ENCODE measurements at regions not wholly inside any gene's neighbourhood (a gene's known extent, or its start where the extent isn't known, plus 50 kb on each side); places are given as distances from the start of the nearest gene placed in this dataset.
"Not testable (repeated sequence)": the region's sequence is repeated elsewhere in the genome, so short reads cannot be mapped to it uniquely, and the experiment has no call there.

DNA sequence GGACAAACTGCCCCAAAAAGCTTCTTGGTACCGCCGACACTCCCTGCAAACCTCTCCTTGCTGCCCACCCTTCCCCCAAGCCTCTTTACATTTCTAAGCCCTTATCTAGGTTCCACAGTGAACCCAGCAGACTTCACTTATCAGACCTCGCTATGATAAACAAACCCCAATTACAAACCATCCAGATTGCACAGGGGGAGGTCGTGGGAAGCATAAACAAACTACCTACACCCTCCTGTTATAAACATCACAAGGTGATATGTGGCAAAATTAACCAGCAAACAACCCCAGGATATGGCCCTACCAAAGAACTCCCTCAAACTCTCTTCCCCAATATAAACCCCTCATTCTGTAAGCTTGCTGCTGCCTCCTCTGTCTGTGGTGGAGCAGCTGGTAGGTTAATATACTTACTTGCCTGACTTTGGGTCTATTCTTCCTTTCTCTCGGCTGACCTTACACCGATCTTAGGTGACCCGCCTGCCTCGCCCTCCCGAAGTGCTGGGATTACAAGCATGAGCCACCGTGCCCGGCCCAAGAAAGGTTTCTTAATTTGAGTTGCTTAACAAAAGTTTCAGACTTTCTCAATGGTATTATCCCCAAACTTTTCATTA is 66.0 kb upstream of the TENM4 start:
- Histone ChIP-seq H3K27me3 (no peaks in the 10 kb centered on the region), H3K36me3 (no peaks in the 10 kb centered on the region), H3K4me1 (peaks cover 0 to 14% (median 3%) of the 10 kb centered on the region in 3 donors), H3K4me3 (no peak overlapping the region), H3K9me3 (no peaks in the 10 kb centered on the region), H3K27ac (no peak overlapping the region)
- intact Hi-C loops (cut with DNase I): no loop called here
- TF ChIP-seq POLR2A (IDR thresholded peaks at IDR 0.05): no peak
- TF ChIP-seq, protein P1, sequence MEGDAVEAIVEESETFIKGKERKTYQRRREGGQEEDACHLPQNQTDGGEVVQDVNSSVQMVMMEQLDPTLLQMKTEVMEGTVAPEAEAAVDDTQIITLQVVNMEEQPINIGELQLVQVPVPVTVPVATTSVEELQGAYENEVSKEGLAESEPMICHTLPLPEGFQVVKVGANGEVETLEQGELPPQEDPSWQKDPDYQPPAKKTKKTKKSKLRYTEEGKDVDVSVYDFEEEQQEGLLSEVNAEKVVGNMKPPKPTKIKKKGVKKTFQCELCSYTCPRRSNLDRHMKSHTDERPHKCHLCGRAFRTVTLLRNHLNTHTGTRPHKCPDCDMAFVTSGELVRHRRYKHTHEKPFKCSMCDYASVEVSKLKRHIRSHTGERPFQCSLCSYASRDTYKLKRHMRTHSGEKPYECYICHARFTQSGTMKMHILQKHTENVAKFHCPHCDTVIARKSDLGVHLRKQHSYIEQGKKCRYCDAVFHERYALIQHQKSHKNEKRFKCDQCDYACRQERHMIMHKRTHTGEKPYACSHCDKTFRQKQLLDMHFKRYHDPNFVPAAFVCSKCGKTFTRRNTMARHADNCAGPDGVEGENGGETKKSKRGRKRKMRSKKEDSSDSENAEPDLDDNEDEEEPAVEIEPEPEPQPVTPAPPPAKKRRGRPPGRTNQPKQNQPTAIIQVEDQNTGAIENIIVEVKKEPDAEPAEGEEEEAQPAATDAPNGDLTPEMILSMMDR (IDR thresholded peaks at IDR 0.05): no peak
- DNase-seq: no peak
- WGBS, 2 donors: 59 to 75% methylated on average over 10 to 11 of the region's 11 CpGs

DNA sequence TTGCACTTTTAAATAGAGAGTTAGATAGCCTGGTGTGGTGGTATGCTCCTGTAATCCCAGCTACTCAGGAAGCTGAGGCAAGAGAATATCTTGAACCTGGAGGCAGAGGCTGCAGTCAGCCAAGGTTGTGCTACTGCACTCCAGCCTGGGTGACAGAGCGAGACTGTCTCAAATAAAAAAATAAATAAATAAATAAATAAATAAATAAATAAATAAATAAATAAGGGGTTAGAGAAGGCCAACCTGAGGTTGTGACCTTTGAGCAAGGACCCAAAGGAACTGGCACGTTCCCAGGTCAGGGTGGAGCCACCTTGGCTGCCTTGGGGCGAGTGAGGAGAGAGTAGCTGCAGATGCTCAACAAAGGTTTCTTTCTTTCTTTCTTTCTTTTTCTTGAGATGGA is 65.3 kb upstream of the TENM4 start:
- H3K27me3 ChIP-seq: no peaks in the 10 kb centered on the region
- no peak for DNase-seq
- H3K27ac ChIP-seq: no peak overlapping the region
- no peaks in the 10 kb centered on the region for H3K9me3 ChIP-seq
- intact Hi-C loops (cut with DNase I): no loop called here
- TF ChIP-seq, protein P1 (IDR thresholded peaks at IDR 0.05): no peak
- TF ChIP-seq POLR2A (IDR thresholded peaks at IDR 0.05): no peak
- no peaks in the 10 kb centered on the region for H3K36me3 ChIP-seq
- peaks cover 0 to 14% (median 3%) of the 10 kb centered on the region in 3 donors for H3K4me1 ChIP-seq
- 68 to 74% methylated on average over 3 of the region's 3 CpGs for WGBS, 2 donors
- H3K4me3 ChIP-seq: no peak overlapping the region

DNA sequence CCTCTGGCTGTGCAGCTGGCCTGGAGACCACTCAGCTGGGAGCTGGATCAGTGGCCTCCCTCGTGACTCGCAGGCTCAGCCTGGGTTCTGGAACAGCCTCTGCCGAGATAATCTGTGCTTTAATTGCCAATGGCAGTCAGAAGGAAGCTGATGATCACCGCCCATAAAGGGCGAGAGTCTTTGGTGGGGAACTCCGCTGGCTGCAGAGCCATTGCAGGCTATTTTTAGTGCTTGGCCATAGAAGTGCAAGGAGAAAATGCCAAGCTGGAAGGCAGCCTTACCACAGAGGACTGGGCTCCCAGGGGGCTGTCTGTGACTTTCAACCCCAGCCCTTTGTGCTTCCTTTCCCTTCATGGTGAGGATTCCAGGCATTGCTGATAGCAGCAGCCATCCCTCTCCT is 62.2 kb upstream of the TENM4 start:
- DNase-seq: no peak
- intact Hi-C loops (cut with DNase I): no loop called here
- TF ChIP-seq POLR2A (IDR thresholded peaks at IDR 0.05): no peak
- TF ChIP-seq, protein P1 (IDR thresholded peaks at IDR 0.05): no peak
- Histone ChIP-seq H3K27ac (no peak overlapping the region), H3K27me3 (no peaks in the 10 kb centered on the region), H3K9me3 (no peaks in the 10 kb centered on the region), H3K36me3 (no peaks in the 10 kb centered on the region), H3K4me1 (peaks cover 0 to 12% (median 1%) of the 10 kb centered on the region in 3 donors), H3K4me3 (no peak overlapping the region)
- WGBS, 2 donors: 36 to 67% methylated on average over 3 of the region's 6 CpGs

DNA sequence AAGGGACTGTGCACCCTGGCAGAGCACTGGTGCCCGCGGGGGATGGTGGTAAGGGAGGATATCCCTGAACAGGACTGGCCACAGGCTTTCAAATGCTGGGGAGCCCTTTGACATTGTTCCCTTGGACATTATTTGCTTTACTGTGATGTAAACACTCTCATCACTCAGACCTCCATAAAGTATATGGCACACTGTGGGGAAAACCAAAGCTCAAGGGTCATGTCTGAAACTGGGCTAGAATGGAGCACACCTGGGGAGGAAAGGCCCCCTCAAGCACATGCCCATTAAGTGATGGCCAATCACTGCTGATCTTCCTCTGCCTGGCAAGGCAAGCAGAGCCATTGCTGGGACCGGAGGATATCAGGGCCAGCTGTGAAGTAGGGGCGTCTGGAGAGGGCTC is 60.9 kb upstream of the TENM4 start:
- TF ChIP-seq, protein P1 (IDR thresholded peaks at IDR 0.05): no peak
- no peak for TF ChIP-seq POLR2A (IDR thresholded peaks at IDR 0.05)
- Histone ChIP-seq H3K27ac (no peak overlapping the region), H3K4me3 (no peak overlapping the region), H3K36me3 (no peaks in the 10 kb centered on the region), H3K9me3 (no peaks in the 10 kb centered on the region), H3K27me3 (no peaks in the 10 kb centered on the region), H3K4me1 (peaks cover 0 to 5% (median 0%) of the 10 kb centered on the region in 3 donors)
- 66 to 88% methylated on average over 4 of the region's 4 CpGs for WGBS, 2 donors
- intact Hi-C loops (cut with DNase I): no loop called here
- no peak for DNase-seq

DNA sequence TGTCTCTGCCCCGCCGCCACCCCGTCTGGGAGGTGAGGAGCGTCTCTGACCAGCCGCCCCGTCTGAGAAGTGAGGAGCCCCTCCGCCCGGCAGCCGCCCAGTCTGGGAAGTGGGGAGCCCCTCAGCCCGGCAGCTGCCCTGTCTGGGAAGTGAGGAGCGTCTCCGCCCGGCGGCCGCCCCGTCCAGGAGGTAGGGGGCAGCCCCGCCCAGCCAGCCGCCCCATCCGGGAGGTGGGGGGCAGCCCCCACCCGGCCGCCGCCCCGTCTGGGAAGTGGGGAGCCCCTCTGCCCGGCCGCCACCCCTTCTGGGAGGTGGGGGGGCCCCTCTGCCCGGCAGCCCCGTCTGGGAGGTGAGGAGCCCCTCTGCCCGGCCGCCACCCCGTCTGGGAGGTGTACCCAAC is 59.1 kb upstream of the TENM4 start:
- not testable (repeated sequence) for DNase-seq

DNA sequence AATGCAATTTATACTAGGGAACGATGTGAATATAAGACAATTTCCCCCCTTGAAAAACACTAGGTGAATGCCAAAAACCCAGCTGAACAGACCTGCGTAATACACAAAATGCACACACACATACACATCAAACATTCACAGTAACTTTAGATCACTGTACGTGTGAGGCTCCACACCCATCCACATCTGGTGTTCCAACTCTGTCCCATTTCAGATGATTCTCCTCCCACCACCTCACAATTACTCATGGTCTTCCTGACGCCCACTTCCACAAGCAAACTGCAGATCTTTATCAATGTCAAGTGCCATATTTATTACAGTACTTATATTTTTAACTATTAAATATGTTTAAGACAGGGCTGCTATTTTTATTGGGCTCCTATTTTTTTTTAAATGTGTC is 57.8 kb upstream of the TENM4 start:
- intact Hi-C loops (cut with DNase I): no loop called here

More for the DNA sequence above, 59.1 kb upstream of the TENM4 start:
- H3K27ac ChIP-seq; H3K4me1 ChIP-seq; intact Hi-C loops (cut with DNase I); H3K27me3 ChIP-seq; H3K9me3 ChIP-seq; H3K4me3 ChIP-seq; H3K36me3 ChIP-seq: not testable (repeated sequence)
- WGBS, 2 donors: no CpG with 5 or more reads among the region's 30 CpGs

More for the DNA sequence above, 57.8 kb upstream of the TENM4 start:
- no peak for TF ChIP-seq POLR2A (IDR thresholded peaks at IDR 0.05)
- TF ChIP-seq, protein P1 (IDR thresholded peaks at IDR 0.05): no peak
- Histone ChIP-seq H3K4me3 (no peak overlapping the region), H3K4me1 (peaks cover 0 to 7% (median 0%) of the 10 kb centered on the region in 3 donors), H3K27me3 (no peaks in the 10 kb centered on the region), H3K9me3 (no peaks in the 10 kb centered on the region), H3K27ac (no peak overlapping the region), H3K36me3 (no peaks in the 10 kb centered on the region)
- 67% methylated on average over 4 of the region's 4 CpGs for WGBS, 2 donors
- no peak for DNase-seq
